HG03159 (cell line): ENCODE measurements at regions not wholly inside any gene's neighbourhood (a gene's known extent, or its start where the extent isn't known, plus 50 kb on each side); places are given as distances from the start of the nearest gene placed in this dataset.

Experiments used
- ATAC-seq: cut with Tn5 transposase; IDR thresholded peaks from one replicate; pipeline ENCODE4 v1.9.1; 2021; ENCODE audit warnings: mild to moderate bottlenecking, moderate library complexity; ENCODE audit not compliant: unreplicated experiment

DNA sequence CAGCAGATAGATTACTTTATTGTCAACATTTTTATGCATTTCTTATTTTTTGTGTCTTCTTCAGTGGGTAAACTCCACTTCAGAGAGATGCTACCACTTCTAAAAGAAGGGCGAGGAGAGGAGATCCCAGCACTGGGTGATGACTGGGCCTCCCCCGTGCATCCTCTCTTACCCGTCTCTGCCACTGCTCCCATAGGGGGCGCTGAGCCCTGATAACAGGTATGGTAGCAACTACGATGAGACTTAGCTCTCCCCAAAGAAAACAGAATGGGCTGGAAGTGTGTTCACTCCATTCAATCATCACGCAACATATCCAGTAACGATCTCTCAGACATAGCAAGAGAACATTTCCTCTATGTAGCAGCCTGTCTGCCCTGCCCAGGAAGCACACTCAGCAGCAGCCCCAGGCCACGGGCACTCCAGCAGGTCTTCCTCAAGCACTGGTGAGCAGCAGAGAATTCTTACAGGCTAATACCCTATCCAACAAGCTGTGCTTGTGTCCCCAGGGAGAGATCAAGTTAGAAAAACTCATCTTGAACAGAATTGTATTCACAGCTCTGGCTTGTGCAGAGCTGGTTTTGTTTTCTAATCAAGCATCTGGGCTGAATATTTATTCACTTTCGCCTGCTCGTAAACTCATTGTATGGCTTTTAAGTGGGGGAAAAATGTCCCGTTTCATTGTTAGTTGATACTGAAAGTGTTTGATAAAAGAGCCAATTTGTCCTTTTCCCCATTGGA is 533.1 kb upstream of the CDH4 start:
- no peak for ATAC-seq

DNA sequence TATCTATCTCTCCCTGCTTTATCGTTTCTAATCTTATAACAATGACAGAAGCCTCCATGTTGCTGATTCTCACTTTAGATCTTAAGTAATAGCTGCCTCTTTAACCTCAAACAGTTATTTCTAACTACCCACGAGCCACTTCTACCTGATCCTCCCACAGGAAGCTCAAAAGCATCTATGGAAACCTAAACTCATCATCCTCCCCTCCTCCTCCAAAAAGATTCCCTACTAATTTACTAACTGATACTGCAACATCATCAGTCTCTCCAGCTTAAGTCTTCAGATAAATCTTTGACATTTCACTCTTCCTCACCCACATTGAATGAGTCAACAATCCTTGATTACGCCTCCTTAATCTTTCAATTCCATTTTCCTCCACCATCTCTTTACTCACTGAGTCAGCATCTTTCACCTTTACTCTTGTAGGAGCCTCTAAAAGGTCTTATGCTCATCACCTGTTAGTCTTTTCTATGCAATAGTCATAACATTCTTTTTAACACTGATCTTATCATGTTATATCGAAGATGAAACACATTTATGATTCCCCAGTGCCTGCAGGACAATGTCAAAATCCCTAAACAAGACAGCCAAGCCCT is 526.7 kb upstream of the CDH4 start:
- ATAC-seq: no peak

GRCh38 chr20:60727425-60727824 is 524.6 kb upstream of the CDH4 start:
- no peak for ATAC-seq

DNA sequence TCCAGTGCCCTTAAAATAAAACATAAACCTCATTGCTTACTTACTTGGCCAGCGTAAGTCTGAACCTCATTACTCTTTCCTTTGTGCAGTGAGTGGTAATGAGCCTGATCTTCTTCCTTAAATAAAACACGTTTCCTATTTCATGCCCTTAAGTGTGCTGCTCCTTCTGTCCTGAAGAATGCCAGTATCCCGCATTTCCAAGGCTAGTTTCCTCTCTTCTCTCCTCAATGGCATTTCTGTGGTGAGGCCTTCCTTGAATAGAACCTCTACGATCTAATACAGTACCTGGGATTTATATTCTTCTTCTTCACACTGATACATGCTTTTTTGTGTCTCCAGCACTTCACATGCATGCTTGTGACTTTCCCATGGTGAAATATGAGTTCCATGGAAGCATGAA is 523.4 kb upstream of the CDH4 start:
- no peak for ATAC-seq

DNA sequence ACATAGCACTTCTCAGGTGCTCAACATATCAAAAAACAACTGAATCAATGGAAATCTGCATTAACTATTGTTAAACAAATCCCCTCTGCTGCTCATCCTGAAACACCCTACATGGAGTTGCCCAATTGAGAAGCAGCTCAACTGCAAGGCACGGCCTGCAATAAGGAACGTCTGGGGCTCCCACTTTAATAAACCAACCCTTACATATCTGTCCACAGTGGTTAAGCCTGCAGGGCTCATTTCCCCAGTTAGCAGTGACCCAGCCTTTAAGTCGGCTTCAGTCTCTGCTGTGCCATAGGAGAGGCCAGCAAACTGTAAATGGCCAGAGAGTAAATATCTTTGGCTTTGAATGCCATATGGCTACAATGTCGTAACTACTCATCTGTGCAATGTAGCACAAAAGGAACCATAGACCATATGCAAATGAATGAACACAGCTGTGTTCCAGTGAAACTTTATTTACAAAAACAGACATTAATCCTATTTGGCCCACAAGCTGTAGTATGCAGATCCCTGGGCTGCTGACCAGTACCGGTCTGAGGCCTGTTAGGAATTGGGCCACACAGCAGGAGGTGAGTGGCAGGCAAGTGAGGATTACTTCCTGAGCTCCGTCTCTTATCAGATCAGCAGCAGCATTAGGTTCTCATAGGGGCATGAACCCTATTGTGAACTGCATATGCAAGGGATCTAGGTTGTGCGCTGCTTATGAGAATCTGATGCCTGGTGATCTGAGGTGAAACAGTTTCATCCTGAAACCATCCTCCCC is 522.7 kb upstream of the CDH4 start:
- ATAC-seq: no peak

GRCh38 chr20:60732322-60732721 is 519.7 kb upstream of the CDH4 start:
- ATAC-seq: no peak

DNA sequence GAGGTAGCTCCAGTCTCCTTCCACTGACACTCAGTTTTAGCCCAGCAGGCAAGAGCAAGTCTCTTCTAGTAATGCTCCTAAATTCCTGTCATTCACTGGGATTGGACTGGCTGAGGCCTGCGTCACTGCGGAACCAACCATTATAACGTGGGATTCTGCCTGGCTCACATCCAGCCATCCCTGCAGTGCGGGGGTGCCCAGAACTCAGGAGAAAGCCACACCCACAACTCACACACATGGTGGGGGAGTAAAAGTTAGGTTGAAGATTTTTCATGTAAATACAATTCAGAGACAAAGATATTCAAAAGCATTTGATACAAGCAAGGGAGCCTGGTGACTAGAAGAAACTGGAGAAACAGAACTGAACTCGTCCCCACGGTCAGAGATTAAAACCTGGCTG is 504.0 kb upstream of the CDH4 start:
- ATAC-seq: no peak

DNA sequence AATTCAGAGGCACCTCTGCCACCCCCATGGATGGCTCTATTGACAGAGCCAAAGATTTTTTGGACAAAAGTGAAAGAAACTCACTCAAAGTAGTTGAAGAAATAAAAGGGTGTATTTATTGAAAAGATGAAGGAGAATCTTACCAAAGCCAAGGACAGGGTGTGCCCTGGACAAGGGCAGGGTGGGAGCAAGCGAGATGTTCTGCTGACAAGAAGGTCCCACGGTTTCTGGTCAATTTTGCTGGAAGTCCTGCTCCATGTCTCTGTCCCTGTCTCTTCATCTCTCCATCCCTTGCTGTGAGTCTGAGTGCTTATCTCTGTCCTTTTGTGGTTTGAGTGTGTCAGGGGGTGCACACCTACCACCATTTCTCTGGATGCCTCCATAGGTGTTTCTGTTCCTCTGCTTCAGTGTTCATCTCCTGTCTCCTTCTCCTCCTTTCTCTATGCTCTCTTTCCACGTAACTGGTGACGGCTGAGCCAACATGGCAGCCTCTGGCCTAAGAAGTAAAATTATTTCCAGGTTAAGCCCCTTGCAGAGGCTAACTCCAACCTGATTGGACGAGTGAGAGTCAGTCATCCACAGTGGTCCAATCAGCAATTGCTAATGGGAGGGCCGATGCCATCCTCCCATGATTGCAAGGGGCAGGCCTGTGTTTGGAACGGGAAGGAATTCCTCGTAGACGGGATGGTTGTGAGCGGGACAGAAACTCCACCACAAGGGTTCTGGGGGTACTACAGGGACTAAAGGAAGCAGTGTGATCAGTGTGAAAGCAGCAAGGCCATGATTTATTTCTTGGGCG is 502.1 kb upstream of the CDH4 start:
- no peak for ATAC-seq

DNA sequence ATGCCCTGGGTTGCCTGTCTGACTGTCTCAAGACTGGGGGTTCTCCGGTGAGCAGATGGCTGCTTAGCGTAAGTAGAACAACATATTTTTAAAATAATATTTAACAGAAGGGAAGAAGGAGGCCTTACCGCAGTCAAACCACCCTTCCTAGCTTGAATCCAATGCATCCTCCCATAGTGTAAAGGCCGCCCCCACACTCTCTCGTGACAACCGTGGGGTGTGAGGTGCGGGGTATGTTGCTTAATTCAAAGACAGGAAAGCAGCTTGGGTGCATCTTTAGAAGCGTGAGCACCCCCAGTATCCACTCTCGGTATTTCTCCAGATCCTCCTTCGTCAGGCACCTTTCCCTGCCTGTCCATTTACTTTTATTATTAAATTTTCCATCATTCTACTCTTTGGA is 501.2 kb upstream of the CDH4 start:
- ATAC-seq: no peak

GRCh38 chr20:60751826-60752225 is 500.2 kb upstream of the CDH4 start:
- ATAC-seq: no peak

- ATAC-seq: no peak
Measured at GRCh38 chr20:60752741-60753420, 499.2 kb upstream of the CDH4 start.

- no peak for ATAC-seq
Measured at GRCh38 chr20:60754856-60755255, 497.2 kb upstream of the CDH4 start.

DNA sequence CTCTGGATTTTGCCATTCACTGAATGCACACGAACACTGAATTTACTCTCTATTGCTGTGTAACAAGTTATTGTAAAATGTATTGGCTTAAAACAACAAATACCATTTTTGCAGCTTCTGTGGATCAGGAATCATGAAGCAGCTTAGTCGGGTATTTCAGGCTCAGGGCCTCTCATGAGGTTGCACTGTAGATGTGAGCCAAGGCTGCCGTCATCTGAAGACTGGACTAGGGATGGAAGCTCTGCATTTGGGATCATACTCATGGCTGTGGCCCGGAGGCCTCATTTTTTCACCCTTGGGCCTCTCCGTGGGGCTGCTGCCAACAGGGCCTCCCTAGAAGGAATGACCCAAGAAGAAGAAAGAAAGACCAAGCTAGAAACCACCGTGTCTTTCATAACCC is 492.4 kb upstream of the CDH4 start:
- no peak for ATAC-seq

- ATAC-seq: no peak
Measured at GRCh38 chr20:60760256-60761000, 491.6 kb upstream of the CDH4 start.

DNA sequence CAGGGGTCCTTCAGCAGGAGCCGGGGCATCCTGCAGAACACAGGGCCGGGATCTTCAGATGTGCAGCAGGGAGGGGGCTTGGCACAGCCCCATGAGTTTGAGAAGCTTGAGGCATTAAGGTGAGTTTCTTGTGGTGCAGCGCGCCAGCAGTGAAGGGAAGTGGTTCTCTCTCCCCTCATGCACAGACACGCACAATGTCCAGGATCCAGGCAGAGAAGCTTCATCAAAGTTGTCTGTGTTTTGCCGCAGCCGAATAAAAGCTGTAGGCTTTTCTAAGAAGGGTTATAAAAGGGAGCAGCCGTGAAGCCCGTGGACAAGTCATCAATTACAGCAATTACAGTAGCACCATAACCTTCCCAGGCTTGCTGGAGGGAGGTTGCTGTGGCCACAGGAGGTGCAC is 491.0 kb upstream of the CDH4 start:
- ATAC-seq: no peak

DNA sequence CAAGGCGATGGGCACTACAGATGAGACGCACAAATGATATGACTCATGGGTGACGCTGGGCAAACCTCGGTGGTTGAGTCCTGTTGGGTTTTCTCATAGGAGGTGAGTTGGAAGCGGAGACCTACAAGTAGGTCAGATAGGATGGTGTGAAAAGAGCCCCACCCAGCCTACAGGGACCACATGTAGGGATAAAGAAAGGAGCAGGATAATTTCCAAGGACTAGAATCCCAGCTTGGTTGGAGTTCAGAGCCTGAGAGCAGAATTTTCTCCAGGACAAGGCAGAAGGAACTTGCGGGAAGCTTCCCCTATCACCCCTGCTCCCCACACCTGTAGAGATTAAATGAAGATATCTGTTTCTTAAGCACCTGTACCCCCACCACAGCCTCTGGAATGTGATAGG is 489.7 kb upstream of the CDH4 start:
- no peak for ATAC-seq

GRCh38 chr20:60764328-60764727 is 487.7 kb upstream of the CDH4 start:
- ATAC-seq: no peak

GRCh38 chr20:60764771-60765170 is 487.3 kb upstream of the CDH4 start:
- no peak for ATAC-seq

DNA sequence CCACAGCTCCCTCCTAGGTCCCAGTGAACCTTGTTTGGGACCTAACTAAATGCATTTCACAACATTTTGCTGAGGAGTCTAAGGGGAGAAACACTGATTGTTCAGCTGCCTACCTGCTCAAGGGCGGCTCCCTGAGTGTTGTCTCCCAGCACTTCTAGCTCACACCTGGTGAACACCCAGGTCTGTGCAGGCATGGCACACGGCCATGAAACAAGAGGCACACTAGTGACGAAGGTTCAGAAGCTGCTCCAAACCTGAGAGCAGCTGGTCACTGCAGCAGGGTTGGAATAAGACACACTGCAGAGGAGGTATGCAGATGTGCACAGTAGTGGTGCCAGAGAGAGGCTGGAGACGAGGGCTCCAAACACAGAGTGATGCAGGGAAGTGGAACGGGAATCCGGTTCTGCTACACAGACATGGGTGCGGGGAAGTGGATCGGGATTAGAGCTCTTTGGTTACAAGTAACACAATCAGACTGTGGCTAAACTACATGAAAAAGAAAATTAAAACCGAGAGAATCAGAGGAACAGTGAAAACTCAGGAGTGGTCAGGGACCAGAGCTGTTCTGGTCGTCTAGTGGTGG is 486.1 kb upstream of the CDH4 start:
- no peak for ATAC-seq

- no peak for ATAC-seq
Measured at GRCh38 chr20:60768216-60768615, 483.8 kb upstream of the CDH4 start.
